RWPE2 (cell line): ENCODE measurements at regions not wholly inside any gene's neighbourhood (a gene's known extent, or its start where the extent isn't known, plus 50 kb on each side); places are given as distances from the start of the nearest gene placed in this dataset.
"Not testable (repeated sequence)": the region's sequence is repeated elsewhere in the genome, so short reads cannot be mapped to it uniquely, and the experiment has no call there.

Source experiments
- ATAC-seq: fragments of 200-7000 bp; cut with Tn5 transposase; 3 replicates; pipeline ENCODE4 v1.9.1; 2021; ENCODE audit warnings: low read depth
- DNase-seq: peaks from one replicate; pipeline ENCODE4 v3.0.0-alpha.2; 2020; ENCODE audit warnings: low spot score
- H3K27ac ChIP-seq: fragments of 450-650 bp; 2 replicates; pipeline ENCODE4 v1.5.1; 2017; ENCODE audit warnings: mild to moderate bottlenecking; ENCODE audit not compliant: poor library complexity, severe bottlenecking
- H3K27me3 ChIP-seq: fragments of 250-450 bp; sonication (Bioruptor Pico); 2 replicates; pipeline ENCODE4 v1.5.1; 2021; ENCODE audit warnings: mild to moderate bottlenecking, moderate library complexity; ENCODE audit not compliant: insufficient read depth, poor library complexity, severe bottlenecking
- H3K36me3 ChIP-seq: fragments of 250-450 bp; sonication (Bioruptor Pico); 2 replicates; pipeline ENCODE4 v1.5.1; 2020; ENCODE audit warnings: low read depth, mild to moderate bottlenecking, moderate library complexity
- H3K4me1 ChIP-seq: fragments of 250-450 bp; sonication (Bioruptor Pico); 2 replicates; pipeline ENCODE4 v1.5.1; 2021; ENCODE audit warnings: mild to moderate bottlenecking, moderate library complexity; ENCODE audit not compliant: insufficient read depth, poor library complexity, severe bottlenecking
- H3K4me3 ChIP-seq: fragments of 250-450 bp; sonication (Bioruptor Pico); 2 replicates; pipeline ENCODE4 v1.5.1; 2021; ENCODE audit warnings: mild to moderate bottlenecking, moderate library complexity; ENCODE audit not compliant: severe bottlenecking
- H3K9me3 ChIP-seq: fragments of 250-450 bp; sonication (Bioruptor Pico); 2 replicates; pipeline ENCODE4 v1.5.1; 2021; ENCODE audit warnings: mild to moderate bottlenecking, moderate library complexity; ENCODE audit not compliant: severe bottlenecking
- TF ChIP-seq, protein P1 (sequence below): fragments of 450-650 bp; IDR thresholded peaks from one replicate; pipeline ENCODE4 v1.5.1; 2017; ENCODE audit warnings: mild to moderate bottlenecking, moderate library complexity; ENCODE audit not compliant: poor library complexity, severe bottlenecking

GRCh38 chr2:56813490-56813889 lies 629.7 kb downstream of the CCDC85A start:
- H3K27me3 ChIP-seq = no peaks in the 10 kb centered on the region
- H3K4me3 ChIP-seq = no peak overlapping the region
- no peaks in the 10 kb centered on the region for H3K9me3 ChIP-seq
- peaks cover 12% of the 10 kb centered on the region for H3K4me1 ChIP-seq
- TF ChIP-seq, protein P1, sequence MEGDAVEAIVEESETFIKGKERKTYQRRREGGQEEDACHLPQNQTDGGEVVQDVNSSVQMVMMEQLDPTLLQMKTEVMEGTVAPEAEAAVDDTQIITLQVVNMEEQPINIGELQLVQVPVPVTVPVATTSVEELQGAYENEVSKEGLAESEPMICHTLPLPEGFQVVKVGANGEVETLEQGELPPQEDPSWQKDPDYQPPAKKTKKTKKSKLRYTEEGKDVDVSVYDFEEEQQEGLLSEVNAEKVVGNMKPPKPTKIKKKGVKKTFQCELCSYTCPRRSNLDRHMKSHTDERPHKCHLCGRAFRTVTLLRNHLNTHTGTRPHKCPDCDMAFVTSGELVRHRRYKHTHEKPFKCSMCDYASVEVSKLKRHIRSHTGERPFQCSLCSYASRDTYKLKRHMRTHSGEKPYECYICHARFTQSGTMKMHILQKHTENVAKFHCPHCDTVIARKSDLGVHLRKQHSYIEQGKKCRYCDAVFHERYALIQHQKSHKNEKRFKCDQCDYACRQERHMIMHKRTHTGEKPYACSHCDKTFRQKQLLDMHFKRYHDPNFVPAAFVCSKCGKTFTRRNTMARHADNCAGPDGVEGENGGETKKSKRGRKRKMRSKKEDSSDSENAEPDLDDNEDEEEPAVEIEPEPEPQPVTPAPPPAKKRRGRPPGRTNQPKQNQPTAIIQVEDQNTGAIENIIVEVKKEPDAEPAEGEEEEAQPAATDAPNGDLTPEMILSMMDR = no peak
- no peak for DNase-seq
- H3K36me3 ChIP-seq = no peaks in the 10 kb centered on the region
- H3K27ac ChIP-seq = no peak overlapping the region
- ATAC-seq = no peak

GRCh38 chr2:56816666-56817065 lies 632.9 kb downstream of the CCDC85A start:
- H3K4me3 ChIP-seq = no peak overlapping the region
- TF ChIP-seq, protein P1 = no peak
- ATAC-seq (no peak), DNase-seq (peak; percentile 38)
- no peaks in the 10 kb centered on the region for H3K27me3 ChIP-seq
- no peaks in the 10 kb centered on the region for H3K36me3 ChIP-seq
- no peak overlapping the region for H3K27ac ChIP-seq
- H3K4me1 ChIP-seq = peaks cover 12% of the 10 kb centered on the region
- no peaks in the 10 kb centered on the region for H3K9me3 ChIP-seq

DNA sequence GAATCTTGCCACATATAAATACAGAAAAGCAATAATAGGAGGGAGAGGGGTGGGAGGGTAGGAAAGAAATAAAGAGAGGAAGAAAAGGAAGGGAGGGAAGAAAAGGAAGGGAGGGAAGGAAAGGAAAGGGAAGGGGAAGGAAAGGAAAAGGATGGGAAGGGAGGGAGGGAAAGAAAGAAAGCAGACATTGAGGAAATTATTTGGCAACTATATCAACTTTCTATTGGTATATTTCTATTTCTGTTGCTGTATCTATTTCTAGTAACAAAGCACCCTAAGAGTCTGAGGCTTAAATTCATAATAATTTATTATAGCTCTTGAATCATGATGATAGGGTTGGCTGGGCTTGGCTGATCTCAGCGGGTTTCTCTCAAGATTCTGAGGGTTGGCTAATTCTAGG lies 648.0 kb downstream of the CCDC85A start:
- TF ChIP-seq, protein P1 = no peak
- DNase-seq = no peak
- Histone ChIP-seq H3K4me3 (no peak overlapping the region), H3K36me3 (no peaks in the 10 kb centered on the region), H3K9me3 (no peaks in the 10 kb centered on the region), H3K27ac (no peak overlapping the region), H3K4me1 (no peaks in the 10 kb centered on the region), H3K27me3 (no peaks in the 10 kb centered on the region)
- ATAC-seq = no peak

- no peak for DNase-seq
- no peak overlapping the region for H3K27ac ChIP-seq
- no peak for ATAC-seq
- no peak overlapping the region for H3K4me3 ChIP-seq
- no peaks in the 10 kb centered on the region for H3K4me1 ChIP-seq
- TF ChIP-seq, protein P1 = no peak
- no peaks in the 10 kb centered on the region for H3K36me3 ChIP-seq
- H3K27me3 ChIP-seq = no peaks in the 10 kb centered on the region
- H3K9me3 ChIP-seq = no peaks in the 10 kb centered on the region
Observed at GRCh38 chr2:56834686-56835085, 650.9 kb downstream of the CCDC85A start.

- not testable (repeated sequence) for H3K27ac ChIP-seq, ATAC-seq, H3K4me1 ChIP-seq, H3K9me3 ChIP-seq, DNase-seq, H3K27me3 ChIP-seq, H3K36me3 ChIP-seq, H3K4me3 ChIP-seq
Observed at GRCh38 chr2:56840009-56840408, 656.2 kb downstream of the CCDC85A start.
